Transverse colon (tissue), 4 donors: ENCODE measurements at regions not wholly inside any gene's neighbourhood (a gene's known extent, or its start where the extent isn't known, plus 50 kb on each side); places are given as distances from the start of the nearest gene placed in this dataset.
A peak's percentile ranks its signal among the peaks of the same experiment; 100 is the strongest.

Experiments
- DNase-seq: peaks from one replicate; pipeline ENCODE4 v3.0.0-alpha.2; 2019
- H3K27ac ChIP-seq, 4 donors: fragments of 200-600 bp; sonication (generic); 2 replicates each; pipeline ENCODE4 v1.5.1; 2016 to 2018; ENCODE audit warnings: inconsistent platforms in 4 of 4
- H3K27me3 ChIP-seq: fragments of 200-600 bp; sonication (generic); 2 replicates; pipeline ENCODE4 v1.5.1; 2017; ENCODE audit warnings: inconsistent platforms
- H3K36me3 ChIP-seq, 4 donors: fragments of 200-600 bp; sonication (generic); 2 replicates each; pipeline ENCODE4 v1.5.1; 2017 to 2019; ENCODE audit warnings: inconsistent platforms in 4 of 4
- H3K4me1 ChIP-seq, 4 donors: fragments of 200-600 bp; sonication (generic); 2 replicates each; pipeline ENCODE4 v1.5.1; 2017 to 2020; ENCODE audit warnings: inconsistent platforms in 4 of 4
- H3K4me3 ChIP-seq, 4 donors: fragments of 200-600 bp; sonication (generic); 1 replicate in 1 of 4; 2 replicates in 3 of 4; pipeline versions ENCODE4 v1.5.1 to v1.6.1; 2017 to 2019; ENCODE audit warnings: inconsistent platforms in 4 of 4
- H3K9me3 ChIP-seq, 2 donors: fragments of 200-600 bp; sonication (generic); 2 replicates each; pipeline ENCODE4 v1.5.1; 2017 to 2019; ENCODE audit warnings: inconsistent platforms in 2 of 2
- CTCF ChIP-seq, 5 experiments: fragments of 200-600 bp in 3 of 5; fragments of 450-650 bp in 2 of 5; sonication (generic) in 3 of 5; IDR thresholded peaks; 1 replicate in 2 of 5; 2 replicates in 3 of 5; pipeline ENCODE4 v1.5.1; 2016 to 2017; ENCODE audit warnings: antibody characterized with exemption in 5 of 5, inconsistent platforms in 3 of 5, mild to moderate bottlenecking in 2 of 5, moderate library complexity in 1 of 5
- EP300 ChIP-seq: sonication (generic); formaldehyde crosslinking; IDR thresholded peaks from one replicate; pipeline ENCODE4 v1.6.1; 2017; ENCODE audit warnings: antibody characterized with exemption, low read depth
- POLR2A ChIP-seq: fragments of 450-650 bp; IDR thresholded peaks from one replicate; pipeline ENCODE4 v1.6.1; 2016; ENCODE audit warnings: antibody characterized with exemption, mild to moderate bottlenecking, moderate library complexity
- POLR2AphosphoS5 ChIP-seq, 3 donors: sonication (generic); formaldehyde crosslinking; IDR thresholded peaks; one replicate each; pipeline ENCODE4 v1.6.1; 2016; ENCODE audit warnings: antibody characterized with exemption in 3 of 3
- WGBS, 2 donors: methylation state at CpG; one replicate each; pipeline ENCODE4 v1.1.5; 2018; ENCODE audit warnings: low coverage in 1 of 2; 5-methylcytosine and 5-hydroxymethylcytosine counted together
- in situ Hi-C, 4 donors: fragments of 200-750 bp; cut with MboI; loops; one replicate each; pipeline versions ENCODE4 v1.15.0 to v1.15.1; 2017; ENCODE audit warnings: low sequenced_read_pairs in 3 of 4, low pct_ligation_motif_present in 1 of 4, low pct_unique_long_range_greater_than_20kb in 1 of 4
- intact Hi-C: fragments of 100-400 bp; cut with DNase I; formaldehyde crosslinking; loops from one replicate; pipeline ENCODE4 v1.15.1; 2023; ENCODE audit warnings: low total_unique reads

- no peaks in the 10 kb centered on the region for H3K36me3 ChIP-seq
- H3K4me3 ChIP-seq, result peak overlapping the region in 3 of 4 donors; percentile 6 to 46 (median 23)
- H3K27ac ChIP-seq, result no peak overlapping the region
- intact Hi-C loops (no loop called here), in situ Hi-C loops (loop anchor here (5.0 to 25.0 kb wide), 3 partner anchors 189 to 596 kb away; no protein-coding TSS in a partner anchor)
- WGBS, 2 donors, result 11 to 15% methylated on average over 9 to 79 of the region's 79 CpGs
- H3K4me1 ChIP-seq, result peaks cover 6 to 23% (median 19%) of the 10 kb centered on the region in 4 donors
- DNase-seq, result no peak
- peaks cover 93% of the 10 kb centered on the region for H3K27me3 ChIP-seq
- no peak for TF ChIP-seq CTCF (IDR thresholded peaks at IDR 0.05)
- TF ChIP-seq POLR2AphosphoS5 (IDR thresholded peaks at IDR 0.05), result no peak
- TF ChIP-seq EP300, result no peak
- no peak for TF ChIP-seq POLR2A
- H3K9me3 ChIP-seq, result no peaks in the 10 kb centered on the region
Observed at GRCh38 chr4:41880840-41881831, 54.1 kb upstream of the TMEM33 start.

GRCh38 chr4:41880022-41880837 lies 55.0 kb upstream of the TMEM33 start:
- H3K9me3 ChIP-seq, result no peaks in the 10 kb centered on the region
- H3K27ac ChIP-seq, result no peak overlapping the region
- H3K4me3 ChIP-seq, result peak overlapping the region in 1 of 4 donors; percentile 46
- intact Hi-C loops, result no loop called here
- 21 to 27% methylated on average over 10 to 40 of the region's 45 CpGs for WGBS, 2 donors
- no peak for TF ChIP-seq POLR2AphosphoS5 (IDR thresholded peaks at IDR 0.05)
- no peak for TF ChIP-seq EP300
- TF ChIP-seq CTCF (IDR thresholded peaks at IDR 0.05), result no peak
- no peak for TF ChIP-seq POLR2A
- DNase-seq, result no peak
- H3K4me1 ChIP-seq, result peaks cover 6 to 23% (median 19%) of the 10 kb centered on the region in 4 donors
- H3K36me3 ChIP-seq, result no peaks in the 10 kb centered on the region
- in situ Hi-C loops, result loop anchor here (5.0 to 25.0 kb wide), 3 partner anchors 188 to 595 kb away; no protein-coding TSS in a partner anchor
- peaks cover 98% of the 10 kb centered on the region for H3K27me3 ChIP-seq

GRCh38 chr4:41879552-41879951 lies 55.7 kb upstream of the TMEM33 start:
- peaks cover 6 to 23% (median 19%) of the 10 kb centered on the region in 4 donors for H3K4me1 ChIP-seq
- H3K4me3 ChIP-seq, result no peak overlapping the region
- 7 to 22% methylated on average over 7 to 12 of the region's 12 CpGs for WGBS, 2 donors
- intact Hi-C loops (no loop called here), in situ Hi-C loops (loop anchor here in 3 of 4 donors (25.0 kb wide), 1 partner anchor 592 kb away; no protein-coding TSS in a partner anchor)
- no peaks in the 10 kb centered on the region for H3K36me3 ChIP-seq
- H3K27me3 ChIP-seq, result peaks cover 99% of the 10 kb centered on the region
- TF ChIP-seq CTCF (IDR thresholded peaks at IDR 0.05) (no peak), POLR2A (no peak), POLR2AphosphoS5 (IDR thresholded peaks at IDR 0.05) (no peak), EP300 (no peak)
- H3K27ac ChIP-seq, result no peak overlapping the region
- no peaks in the 10 kb centered on the region for H3K9me3 ChIP-seq
- DNase-seq, result no peak
